A549 (cell line): ENCODE measurements at regions not wholly inside any gene's neighbourhood (a gene's known extent, or its start where the extent isn't known, plus 50 kb on each side); places are given as distances from the start of the nearest gene placed in this dataset.

Experiments used
- ATAC-seq, 2 experiments: fragments of 200-7000 bp in 1 of 2; fragments of >200 bp in 1 of 2; cut with Nextera tagmentation in 1 of 2; cut with Tn5 transposase in 1 of 2; 3 replicates each; pipeline versions ENCODE4 v1.8.0 to v1.9.1; 2018 to 2020; ENCODE audit warnings: mild to moderate bottlenecking in 1 of 2, moderate library complexity in 1 of 2
- CTCF ChIA-PET: fragments of 300-600 bp; sonication (Branson Sonifier 250); formaldehyde crosslinking; extraction: SDS; loops from one replicate; lab custom pipeline; 2021; ENCODE audit warnings: antibody characterized with exemption, inconsistent platforms; lab: Yijun Ruan, JAX
- POLR2A ChIA-PET: fragments of 350-600 bp; formaldehyde crosslinking; extraction: SDS; loops from one replicate; lab custom pipeline; 2021; ENCODE audit warnings: antibody characterized with exemption, inconsistent platforms; lab: Yijun Ruan, JAX
- DNase-seq, 2 experiments: peaks; one replicate each; pipeline versions ENCODE4 v3.0.0 to v3.0.0-alpha.2; 2011 to 2016; ENCODE audit warnings: low read depth in 1 of 2, low spot score in 1 of 2
- FAIRE-seq: peaks from 2 replicates; lab custom pipeline; 2011; peaks lifted over from hg19 to GRCh38; lab: Jason Lieb, UNC
- H3K27ac ChIP-seq, 2 experiments: fragments of >200 bp; sonication (Bioruptor Twin); formaldehyde crosslinking; 3 replicates each; pipeline ENCODE4 v1.5.1; 2016 to 2017
- H3K4me1 ChIP-seq: fragments of >200 bp; sonication (Bioruptor Twin); formaldehyde crosslinking; 3 replicates; pipeline ENCODE4 v1.6.1; 2016
- H3K4me2 ChIP-seq: fragments of >200 bp; sonication (Bioruptor Twin); formaldehyde crosslinking; 3 replicates; pipeline ENCODE4 v1.6.1; 2016
- H3K4me3 ChIP-seq: fragments of >200 bp; sonication (Bioruptor Twin); formaldehyde crosslinking; 3 replicates; pipeline ENCODE4 v1.5.1; 2016
- H3K9me3 ChIP-seq: fragments of >200 bp; sonication (Bioruptor Twin); formaldehyde crosslinking; 3 replicates; pipeline ENCODE4 v1.6.1; 2016
- BCL3 ChIP-seq: fragments of >200 bp; sonication (Bioruptor Twin); formaldehyde crosslinking; IDR thresholded peaks from 3 replicates; pipeline ENCODE4 v1.6.1; 2016
- CBX2 ChIP-seq: fragments of 200-600 bp; sonication (generic); IDR thresholded peaks from 2 replicates; pipeline ENCODE4 v1.6.1; 2016; ENCODE audit warnings: low read depth, mild to moderate bottlenecking, borderline replicate concordance
- CBX8 ChIP-seq: fragments of 200-600 bp; sonication (generic); IDR thresholded peaks from 2 replicates; pipeline ENCODE4 v1.6.1; 2016
- CEBPB ChIP-seq, 2 experiments: fragments of >200 bp in 1 of 2; sonication (Bioruptor Twin) in 1 of 2; formaldehyde crosslinking in 1 of 2; IDR thresholded peaks; 2 replicates each; pipeline ENCODE4 v1.6.1; 2012 to 2016
- CHD2 ChIP-seq: fragments of 150-350 bp; IDR thresholded peaks from 2 replicates; pipeline ENCODE4 v1.6.1; 2014; ENCODE audit warnings: low read length; ENCODE audit not compliant: partially characterized antibody
- FOSL2 ChIP-seq, 2 experiments: fragments of 450-650 bp in 1 of 2; fragments of >200 bp in 1 of 2; sonication (Bioruptor Twin) in 1 of 2; formaldehyde crosslinking; IDR thresholded peaks; 2 replicates each; pipeline versions ENCODE4 v1.5.0 to v1.6.1; 2016 to 2020; ENCODE audit warnings: mild to moderate bottlenecking in 1 of 2, moderate library complexity in 1 of 2
- GATA3 ChIP-seq: IDR thresholded peaks from 2 replicates; pipeline ENCODE4 v1.6.1; 2012; ENCODE audit warnings: borderline replicate concordance
- HOXB13 ChIP-seq: fragments of 250-450 bp; sonication (Bioruptor Pico); IDR thresholded peaks from 2 replicates; pipeline ENCODE4 v1.5.0; 2020; ENCODE audit warnings: low read depth, mild to moderate bottlenecking, moderate library complexity
- HOXB5 ChIP-seq: fragments of 250-450 bp; sonication (Bioruptor Pico); IDR thresholded peaks from 2 replicates; pipeline ENCODE4 v1.5.0; 2020; ENCODE audit warnings: mild to moderate bottlenecking, moderate library complexity
- JUN ChIP-seq, 2 experiments: fragments of >200 bp; sonication (Bioruptor Twin); formaldehyde crosslinking; IDR thresholded peaks; 2 replicates in 1 of 2; 3 replicates in 1 of 2; pipeline ENCODE4 v1.6.1; 2016 to 2017
- MAFK ChIP-seq: fragments of 450-650 bp; IDR thresholded peaks from 2 replicates; pipeline ENCODE4 v1.6.1; 2014; ENCODE audit not compliant: partially characterized antibody
- MYC ChIP-seq: IDR thresholded peaks from 2 replicates; pipeline ENCODE4 v1.6.1; 2012; ENCODE audit warnings: mild to moderate bottlenecking, inconsistent platforms, low read length, improper control_type of control experiment, borderline replicate concordance
- PBX3 ChIP-seq: IDR thresholded peaks from 2 replicates; pipeline ENCODE4 v1.6.1; 2012
- PHF8 ChIP-seq: fragments of 200-600 bp; sonication (generic); IDR thresholded peaks from 2 replicates; pipeline ENCODE4 v1.6.1; 2016; ENCODE audit warnings: low read depth, mild to moderate bottlenecking, antibody characterized with exemption, moderate library complexity, borderline replicate concordance
- POLR2A ChIP-seq: IDR thresholded peaks from 2 replicates; pipeline ENCODE4 v1.6.1; 2012; ENCODE audit warnings: mild to moderate bottlenecking, low read length
- RCOR1 ChIP-seq: fragments of 150-350 bp; IDR thresholded peaks from 2 replicates; pipeline ENCODE4 v1.6.1; 2014; ENCODE audit warnings: antibody characterized with exemption, low read length, low read depth
- REST ChIP-seq: fragments of 200-600 bp; sonication (generic); IDR thresholded peaks from 2 replicates; pipeline ENCODE4 v1.6.1; 2016; ENCODE audit warnings: antibody characterized with exemption, mild to moderate bottlenecking, moderate library complexity
- RNF2 ChIP-seq: fragments of 200-600 bp; sonication (generic); IDR thresholded peaks from 2 replicates; pipeline ENCODE4 v1.6.1; 2016; ENCODE audit warnings: low read depth, mild to moderate bottlenecking, antibody characterized with exemption, moderate library complexity, borderline replicate concordance
- SREBF2 ChIP-seq: fragments of 450-650 bp; IDR thresholded peaks from 2 replicates; pipeline ENCODE4 v1.6.1; 2014; ENCODE audit warnings: mild to moderate bottlenecking, moderate library complexity
- ZNF302 ChIP-seq: fragments of 250-450 bp; sonication (Bioruptor Pico); IDR thresholded peaks from 2 replicates; pipeline ENCODE4 v1.9.0; 2021; ENCODE audit warnings: inconsistent platforms, mild to moderate bottlenecking, moderate library complexity
- ZSCAN20 ChIP-seq: fragments of 250-450 bp; sonication (Bioruptor Pico); IDR thresholded peaks from 2 replicates; pipeline ENCODE4 v1.8.0; 2022; ENCODE audit warnings: mild to moderate bottlenecking, moderate library complexity
- WGBS: methylation state at CpG from one replicate; pipeline ENCODE4 v1.1.6; 2017; ENCODE audit errors: missing lambda C conversion rate; 5-methylcytosine and 5-hydroxymethylcytosine counted together

GRCh38 chr1:164361927-164362326 lies 197.1 kb upstream of the PBX1 start:
- Histone ChIP-seq H3K4me2 (no peak overlapping the region), H3K9me3 (peaks cover 12% of the 10 kb centered on the region; the same call in 2 of the 3 replicates), H3K4me1 (no peaks in the 10 kb centered on the region), H3K27ac (no peak overlapping the region), H3K4me3 (no peak overlapping the region)
- WGBS: 23% methylated on average over 2 of the region's 2 CpGs
- DNase-seq: no peak
- ATAC-seq: no peak
- TF ChIP-seq PHF8 (no peak), RNF2 (no peak), CBX2 (no peak), SREBF2 (no peak), CBX8 (no peak), BCL3 (no peak), PBX3 (no peak), HOXB5 (CRISPR knock-in tag) (no peak), REST (no peak), CHD2 (no peak), MAFK (no peak), ZNF302 (CRISPR knock-in tag) (no peak), RCOR1 (no peak), CEBPB (IDR thresholded peaks at IDR 0.05) (no peak), ZSCAN20 (CRISPR knock-in tag) (no peak), FOSL2 (IDR thresholded peaks at IDR 0.05) (no peak), FOSL2 (CRISPR knock-in tag; IDR thresholded peaks at IDR 0.05) (no peak), JUN (IDR thresholded peaks at IDR 0.05) (no peak), GATA3 (no peak), MYC (no peak)
- POLR2A ChIA-PET: no interaction called here
- no peak for FAIRE-seq
- CTCF ChIA-PET: no interaction called here

GRCh38 chr1:164363980-164364379 lies 195.0 kb upstream of the PBX1 start:
- TF ChIP-seq REST (no peak), POLR2A (no peak), CHD2 (no peak), RNF2 (no peak), HOXB13 (CRISPR knock-in tag) (no peak), MAFK (no peak), ZNF302 (CRISPR knock-in tag) (no peak), SREBF2 (no peak)
- WGBS: 67% methylated on average over 1 of the region's 1 CpG
- FAIRE-seq: no peak
- ChIA-PET POLR2A (no interaction called here), CTCF (no interaction called here)
- Histone ChIP-seq H3K27ac (no peak overlapping the region), H3K4me1 (no peaks in the 10 kb centered on the region), H3K9me3 (peaks cover 12% of the 10 kb centered on the region; the same call in 2 of the 3 replicates), H3K4me2 (no peak overlapping the region), H3K4me3 (no peak overlapping the region)
- ATAC-seq: no peak
- no peak for DNase-seq
